B cell (primary cell): ENCODE measurements at regions not wholly inside any gene's neighbourhood (a gene's known extent, or its start where the extent isn't known, plus 50 kb on each side); places are given as distances from the start of the nearest gene placed in this dataset.

Experiments used
- EZH2 ChIP-seq: IDR thresholded peaks from 2 replicates; pipeline ENCODE4 v1.6.1; 2012; ENCODE audit warnings: borderline replicate concordance, low read depth, mild to moderate bottlenecking, moderate library complexity, low read length; ENCODE audit not compliant: insufficient read depth, poor library complexity, severe bottlenecking
- TF ChIP-seq, protein P1 (sequence below): fragments of 200-600 bp; IDR thresholded peaks from one replicate; pipeline ENCODE4 v1.8.0; 2022; ENCODE audit warnings: antibody characterized with exemption, mild to moderate bottlenecking

DNA sequence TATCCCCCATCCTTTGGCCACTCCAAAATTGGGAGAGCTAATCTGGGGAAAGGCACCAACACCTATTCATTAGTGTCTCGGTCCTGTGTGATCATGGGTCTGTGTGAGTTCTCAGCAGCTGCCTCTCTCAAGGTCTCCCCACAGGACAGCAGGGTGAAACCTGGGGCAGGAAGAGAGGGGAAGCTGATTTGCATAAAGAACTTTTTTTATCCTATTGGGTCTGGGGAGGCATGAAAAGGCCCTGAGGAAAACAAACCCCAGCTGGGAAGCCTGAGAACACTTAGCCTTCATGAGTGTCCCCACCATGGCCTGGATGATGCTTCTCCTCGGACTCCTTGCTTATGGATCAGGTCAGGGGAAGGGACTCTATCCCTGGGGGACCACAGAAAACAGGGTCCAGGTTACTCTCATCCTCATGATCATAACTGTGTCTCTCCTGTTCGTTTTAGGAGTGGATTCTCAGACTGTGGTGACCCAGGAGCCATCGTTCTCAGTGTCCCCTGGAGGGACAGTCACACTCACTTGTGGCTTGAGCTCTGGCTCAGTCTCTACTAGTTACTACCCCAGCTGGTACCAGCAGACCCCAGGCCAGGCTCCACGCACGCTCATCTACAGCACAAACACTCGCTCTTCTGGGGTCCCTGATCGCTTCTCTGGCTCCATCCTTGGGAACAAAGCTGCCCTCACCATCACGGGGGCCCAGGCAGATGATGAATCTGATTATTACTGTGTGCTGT is 116.0 kb upstream of the TOP3B start:
- TF ChIP-seq, protein P1, sequence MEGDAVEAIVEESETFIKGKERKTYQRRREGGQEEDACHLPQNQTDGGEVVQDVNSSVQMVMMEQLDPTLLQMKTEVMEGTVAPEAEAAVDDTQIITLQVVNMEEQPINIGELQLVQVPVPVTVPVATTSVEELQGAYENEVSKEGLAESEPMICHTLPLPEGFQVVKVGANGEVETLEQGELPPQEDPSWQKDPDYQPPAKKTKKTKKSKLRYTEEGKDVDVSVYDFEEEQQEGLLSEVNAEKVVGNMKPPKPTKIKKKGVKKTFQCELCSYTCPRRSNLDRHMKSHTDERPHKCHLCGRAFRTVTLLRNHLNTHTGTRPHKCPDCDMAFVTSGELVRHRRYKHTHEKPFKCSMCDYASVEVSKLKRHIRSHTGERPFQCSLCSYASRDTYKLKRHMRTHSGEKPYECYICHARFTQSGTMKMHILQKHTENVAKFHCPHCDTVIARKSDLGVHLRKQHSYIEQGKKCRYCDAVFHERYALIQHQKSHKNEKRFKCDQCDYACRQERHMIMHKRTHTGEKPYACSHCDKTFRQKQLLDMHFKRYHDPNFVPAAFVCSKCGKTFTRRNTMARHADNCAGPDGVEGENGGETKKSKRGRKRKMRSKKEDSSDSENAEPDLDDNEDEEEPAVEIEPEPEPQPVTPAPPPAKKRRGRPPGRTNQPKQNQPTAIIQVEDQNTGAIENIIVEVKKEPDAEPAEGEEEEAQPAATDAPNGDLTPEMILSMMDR, result no peak
- no peak for TF ChIP-seq EZH2
